Uterus (tissue), 3 donors: ENCODE measurements at regions not wholly inside any gene's neighbourhood (a gene's known extent, or its start where the extent isn't known, plus 50 kb on each side); places are given as distances from the start of the nearest gene placed in this dataset.

Source experiments
- DNase-seq, 2 donors: peaks; one replicate each; pipeline ENCODE4 v3.0.0-alpha.2; 2019 to 2020
- H3K27ac ChIP-seq, 2 donors: fragments of 200-600 bp; sonication (generic); 1 replicate in 1 of 2; 2 replicates in 1 of 2; pipeline ENCODE4 v1.5.1; 2016 to 2018
- H3K27me3 ChIP-seq, 2 donors: fragments of 200-600 bp; sonication (generic); one replicate each; pipeline ENCODE4 v1.5.1; 2018 to 2019; ENCODE audit warnings: control low read depth in 1 of 2
- H3K36me3 ChIP-seq, 2 donors: fragments of 200-600 bp; sonication (generic); one replicate each; pipeline ENCODE4 v1.5.1; 2019; ENCODE audit warnings: control low read depth in 1 of 2
- H3K4me1 ChIP-seq, 2 donors: fragments of 200-600 bp; sonication (generic); one replicate each; pipeline ENCODE4 v1.5.1; 2018 to 2019; ENCODE audit warnings: control low read depth in 1 of 2
- H3K4me3 ChIP-seq, 2 donors: fragments of 200-600 bp; sonication (generic); 1 replicate in 1 of 2; 2 replicates in 1 of 2; pipeline ENCODE4 v1.5.1; 2018 to 2019; ENCODE audit warnings: mild to moderate bottlenecking in 1 of 2
- H3K9me3 ChIP-seq, 2 donors: fragments of 200-600 bp; sonication (generic); one replicate each; pipeline ENCODE4 v1.5.1; 2019; ENCODE audit warnings: control low read depth in 1 of 2
- POLR2A ChIP-seq, 2 donors: fragments of 450-650 bp; IDR thresholded peaks; one replicate each; pipeline ENCODE4 v1.6.1; 2016; ENCODE audit warnings: antibody characterized with exemption in 2 of 2, mild to moderate bottlenecking in 1 of 2, moderate library complexity in 1 of 2
- intact Hi-C: fragments of 100-400 bp; cut with DNase I; formaldehyde crosslinking; loops from one replicate; pipeline ENCODE4 v1.15.1; 2023; ENCODE audit warnings: low total_unique reads
- TF ChIP-seq, protein P1 (sequence below), 4 experiments: fragments of 200-600 bp in 2 of 4; fragments of 450-650 bp in 2 of 4; sonication (generic) in 2 of 4; IDR thresholded peaks; one replicate each; pipeline ENCODE4 v1.5.1; 2016 to 2019; ENCODE audit warnings: antibody characterized with exemption in 4 of 4, mild to moderate bottlenecking in 2 of 4, moderate library complexity in 1 of 4
- donor health status: DM: yes; HTN: yes; CAD: no.

DNA sequence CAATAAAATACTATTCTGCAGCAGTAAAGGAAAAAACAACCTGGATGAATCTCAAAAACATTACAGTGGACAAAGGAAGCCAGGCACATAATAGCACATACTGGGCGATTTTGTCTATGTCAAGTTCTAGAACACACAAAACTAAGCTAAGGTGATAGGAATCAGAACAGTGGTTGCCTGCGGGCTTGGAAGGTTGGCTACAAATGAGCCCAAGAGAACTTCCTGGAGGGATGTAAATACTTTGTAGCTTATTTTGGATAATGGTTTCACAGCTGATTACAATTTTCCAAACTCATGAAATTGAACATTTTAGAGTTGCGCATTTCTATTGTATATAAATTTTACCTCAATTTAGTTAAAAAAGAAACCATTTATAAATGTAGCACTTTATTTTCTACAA lies 67.6 kb upstream of the CES5A start:
- H3K27ac ChIP-seq = no peak overlapping the region
- H3K4me3 ChIP-seq = no peak overlapping the region
- TF ChIP-seq, protein P1, sequence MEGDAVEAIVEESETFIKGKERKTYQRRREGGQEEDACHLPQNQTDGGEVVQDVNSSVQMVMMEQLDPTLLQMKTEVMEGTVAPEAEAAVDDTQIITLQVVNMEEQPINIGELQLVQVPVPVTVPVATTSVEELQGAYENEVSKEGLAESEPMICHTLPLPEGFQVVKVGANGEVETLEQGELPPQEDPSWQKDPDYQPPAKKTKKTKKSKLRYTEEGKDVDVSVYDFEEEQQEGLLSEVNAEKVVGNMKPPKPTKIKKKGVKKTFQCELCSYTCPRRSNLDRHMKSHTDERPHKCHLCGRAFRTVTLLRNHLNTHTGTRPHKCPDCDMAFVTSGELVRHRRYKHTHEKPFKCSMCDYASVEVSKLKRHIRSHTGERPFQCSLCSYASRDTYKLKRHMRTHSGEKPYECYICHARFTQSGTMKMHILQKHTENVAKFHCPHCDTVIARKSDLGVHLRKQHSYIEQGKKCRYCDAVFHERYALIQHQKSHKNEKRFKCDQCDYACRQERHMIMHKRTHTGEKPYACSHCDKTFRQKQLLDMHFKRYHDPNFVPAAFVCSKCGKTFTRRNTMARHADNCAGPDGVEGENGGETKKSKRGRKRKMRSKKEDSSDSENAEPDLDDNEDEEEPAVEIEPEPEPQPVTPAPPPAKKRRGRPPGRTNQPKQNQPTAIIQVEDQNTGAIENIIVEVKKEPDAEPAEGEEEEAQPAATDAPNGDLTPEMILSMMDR (IDR thresholded peaks at IDR 0.05) = no peak
- TF ChIP-seq POLR2A (IDR thresholded peaks at IDR 0.05) = no peak
- H3K4me1 ChIP-seq = no peaks in the 10 kb centered on the region
- H3K36me3 ChIP-seq = no peaks in the 10 kb centered on the region
- H3K27me3 ChIP-seq = peaks cover 0 to 1% of the 10 kb centered on the region in 2 donors
- H3K9me3 ChIP-seq = no peaks in the 10 kb centered on the region
- intact Hi-C loops = loop anchor here (10.0 kb wide), 1 partner anchor 382 kb away; no protein-coding TSS in a partner anchor
- DNase-seq = no peak

DNA sequence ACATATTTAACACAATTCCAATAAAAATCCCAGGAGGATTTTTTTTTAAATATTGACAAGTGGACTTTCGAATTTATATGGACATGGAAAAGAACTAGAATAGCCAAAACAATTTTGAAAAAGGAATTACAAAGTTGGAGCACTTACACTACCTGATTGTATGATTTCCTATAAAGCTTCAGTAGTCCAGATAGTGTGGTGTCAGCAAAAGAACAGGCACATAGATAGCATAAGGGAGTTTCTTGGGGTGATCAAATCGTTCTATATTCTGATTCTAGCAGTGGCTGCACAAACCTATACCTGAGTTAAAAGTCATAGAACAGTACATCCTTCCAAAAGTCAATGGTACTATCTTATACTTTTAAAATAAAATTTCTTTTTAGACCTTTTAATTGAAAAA lies 66.4 kb upstream of the CES5A start:
- DNase-seq = no peak
- no peaks in the 10 kb centered on the region for H3K36me3 ChIP-seq
- no peak overlapping the region for H3K27ac ChIP-seq
- peaks cover 0 to 4% of the 10 kb centered on the region in 2 donors for H3K27me3 ChIP-seq
- H3K4me1 ChIP-seq = no peaks in the 10 kb centered on the region
- intact Hi-C loops = loop anchor here (10.0 kb wide), 1 partner anchor 383 kb away; no protein-coding TSS in a partner anchor
- TF ChIP-seq, protein P1 (IDR thresholded peaks at IDR 0.05) = no peak
- TF ChIP-seq POLR2A (IDR thresholded peaks at IDR 0.05) = no peak
- no peaks in the 10 kb centered on the region for H3K9me3 ChIP-seq
- H3K4me3 ChIP-seq = no peak overlapping the region

DNA sequence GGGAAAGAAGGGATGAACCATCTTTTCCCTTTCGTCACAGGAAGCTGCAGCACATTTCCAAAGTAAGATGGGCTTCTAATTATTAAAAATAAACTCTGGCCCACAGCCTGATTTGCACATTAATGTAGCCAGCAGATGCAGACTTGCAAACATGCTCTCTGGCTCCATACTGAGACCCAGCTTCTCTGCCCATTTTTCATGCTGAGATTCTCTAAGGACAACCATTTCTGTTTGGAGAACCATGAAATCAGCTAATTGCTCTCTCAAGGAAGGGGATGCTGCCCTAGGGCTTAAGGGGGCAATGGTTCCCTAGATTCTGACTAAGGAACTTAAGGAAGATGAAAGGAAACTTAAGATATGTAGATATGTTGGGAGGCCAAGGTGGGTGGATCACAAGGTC lies 63.0 kb upstream of the CES5A start:
- no peak for TF ChIP-seq POLR2A (IDR thresholded peaks at IDR 0.05)
- TF ChIP-seq, protein P1 (IDR thresholded peaks at IDR 0.05) = no peak
- Histone ChIP-seq H3K4me3 (no peak overlapping the region), H3K9me3 (no peaks in the 10 kb centered on the region), H3K36me3 (no peaks in the 10 kb centered on the region), H3K4me1 (no peaks in the 10 kb centered on the region), H3K27ac (no peak overlapping the region), H3K27me3 (peaks cover 0 to 4% of the 10 kb centered on the region in 2 donors)
- intact Hi-C loops = no loop called here
- no peak for DNase-seq

DNA sequence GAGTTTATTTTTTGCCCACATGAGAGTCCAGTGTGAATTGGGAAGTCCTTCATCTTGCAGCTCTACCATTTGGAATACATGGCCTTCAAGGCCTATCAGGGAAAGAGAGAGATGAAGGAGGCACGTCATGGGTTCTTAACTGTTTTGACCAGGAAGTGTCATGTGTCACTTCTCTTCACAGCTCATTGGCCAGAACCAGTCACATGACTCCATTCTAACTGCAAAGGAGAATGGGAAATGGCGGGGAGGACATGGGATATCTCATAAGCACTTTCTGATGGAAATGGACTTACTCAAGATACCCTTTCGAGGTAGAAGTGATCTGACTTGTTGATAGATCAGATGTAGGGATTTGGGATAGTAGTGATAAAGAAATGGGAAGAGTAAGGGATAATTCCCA lies 57.9 kb upstream of the CES5A start:
- peaks cover 0 to 4% of the 10 kb centered on the region in 2 donors for H3K27me3 ChIP-seq
- H3K27ac ChIP-seq = no peak overlapping the region
- no peaks in the 10 kb centered on the region for H3K4me1 ChIP-seq
- no peaks in the 10 kb centered on the region for H3K36me3 ChIP-seq
- H3K4me3 ChIP-seq = no peak overlapping the region
- intact Hi-C loops = no loop called here
- H3K9me3 ChIP-seq = no peaks in the 10 kb centered on the region
- no peak for DNase-seq
- TF ChIP-seq, protein P1 (IDR thresholded peaks at IDR 0.05) = no peak
- TF ChIP-seq POLR2A (IDR thresholded peaks at IDR 0.05) = no peak

DNA sequence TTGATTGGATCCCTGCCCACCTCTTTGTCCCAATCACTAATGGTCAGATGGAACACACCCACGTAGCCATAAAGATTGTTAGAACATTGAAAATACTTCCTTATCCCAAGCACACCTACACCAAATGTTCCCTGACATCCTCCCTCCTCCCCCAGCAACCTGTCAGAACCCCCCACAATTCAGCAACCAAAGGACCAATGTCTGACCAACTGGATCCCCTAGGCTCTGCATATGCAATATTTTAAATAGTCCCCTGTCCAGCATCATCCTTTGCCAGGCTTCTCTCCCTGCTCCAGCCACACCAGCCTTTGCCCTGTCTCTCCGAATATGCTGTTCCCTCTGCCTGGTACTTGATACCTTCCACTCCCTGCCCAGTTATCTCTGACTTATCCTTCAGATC lies 54.9 kb upstream of the CES5A start:
- TF ChIP-seq, protein P1 (IDR thresholded peaks at IDR 0.05) = no peak
- no peak for TF ChIP-seq POLR2A (IDR thresholded peaks at IDR 0.05)
- intact Hi-C loops = no loop called here
- H3K4me3 ChIP-seq = no peak overlapping the region
- H3K36me3 ChIP-seq = no peaks in the 10 kb centered on the region
- no peaks in the 10 kb centered on the region for H3K4me1 ChIP-seq
- H3K27ac ChIP-seq = no peak overlapping the region
- DNase-seq = no peak
- H3K9me3 ChIP-seq = no peaks in the 10 kb centered on the region
- no peaks in the 10 kb centered on the region for H3K27me3 ChIP-seq
